GM23248 (cell line): ENCODE measurements at regions not wholly inside any gene's neighbourhood (a gene's known extent, or its start where the extent isn't known, plus 50 kb on each side); places are given as distances from the start of the nearest gene placed in this dataset.

Source experiments
- EZH2 ChIP-seq: fragments of 200-600 bp; sonication (generic); IDR thresholded peaks from 2 replicates; pipeline ENCODE4 v1.6.1; 2018; ENCODE audit warnings: antibody characterized with exemption, mild to moderate bottlenecking; ENCODE audit not compliant: insufficient read depth, poor library complexity, severe bottlenecking
- EZH2phosphoT487 ChIP-seq: fragments of 200-600 bp; sonication (generic); IDR thresholded peaks from 2 replicates; pipeline ENCODE4 v1.6.1; 2018; ENCODE audit warnings: antibody characterized with exemption, moderate library complexity, mild to moderate bottlenecking, low read depth; ENCODE audit not compliant: insufficient read depth

GRCh38 chr3:36220173-36220572 lies 160.1 kb upstream of the STAC start:
- no peak for TF ChIP-seq EZH2
- TF ChIP-seq EZH2phosphoT487 = no peak
